Myocyte (in vitro differentiated cells): ENCODE measurements at regions not wholly inside any gene's neighbourhood (a gene's known extent, or its start where the extent isn't known, plus 50 kb on each side); places are given as distances from the start of the nearest gene placed in this dataset.
A peak's percentile ranks its signal among the peaks of the same experiment; 100 is the strongest.
"Not testable (repeated sequence)": the region's sequence is repeated elsewhere in the genome, so short reads cannot be mapped to it uniquely, and the experiment has no call there.

Experiments
- DNase-seq: peaks from one replicate; pipeline ENCODE4 v3.0.0-alpha.2; 2012; ENCODE audit warnings: low read depth

- no peak for DNase-seq
These were observed 222.8 kb downstream of the LY86 start for GRCh38 chr6:6811128-6812009.

- no peak for DNase-seq
These were observed 223.9 kb downstream of the LY86 start for GRCh38 chr6:6812427-6812826.

- no peak for DNase-seq
These were observed 227.2 kb downstream of the LY86 start for GRCh38 chr6:6815732-6816131.

GRCh38 chr6:6816716-6817115 is 228.2 kb downstream of the LY86 start:
- no peak for DNase-seq

- no peak for DNase-seq
These were observed 229.6 kb downstream of the LY86 start for GRCh38 chr6:6818078-6818639.

- no peak for DNase-seq
These were observed 232.2 kb downstream of the LY86 start for GRCh38 chr6:6820641-6821238.

- no peak for DNase-seq
These were observed 233.2 kb downstream of the LY86 start for GRCh38 chr6:6821639-6822261.

- DNase-seq = no peak
These were observed 234.5 kb downstream of the LY86 start for GRCh38 chr6:6823030-6823429.

GRCh38 chr6:6823568-6824224 is 235.2 kb downstream of the LY86 start:
- no peak for DNase-seq

GRCh38 chr6:6824381-6824780 is 235.9 kb downstream of the LY86 start:
- DNase-seq = no peak

- peak; percentile 19 for DNase-seq
These were observed 236.8 kb downstream of the LY86 start for GRCh38 chr6:6825193-6825784.

GRCh38 chr6:6826095-6826901 is 237.8 kb downstream of the LY86 start:
- DNase-seq = peak; percentile 59

- DNase-seq = no peak
These were observed 238.4 kb downstream of the LY86 start for GRCh38 chr6:6826961-6827360.

- DNase-seq = no peak
These were observed 241.6 kb downstream of the LY86 start for GRCh38 chr6:6829872-6830685.

GRCh38 chr6:6830686-6831063 is 242.2 kb downstream of the LY86 start:
- DNase-seq = not testable (repeated sequence)

- DNase-seq = no peak
These were observed 243.9 kb downstream of the LY86 start for GRCh38 chr6:6832439-6832838.

- DNase-seq = no peak
These were observed 246.1 kb downstream of the LY86 start for GRCh38 chr6:6834356-6835222.

GRCh38 chr6:6835223-6835503 is 246.6 kb downstream of the LY86 start:
- DNase-seq = no peak
